ENCODE measurements at regions not wholly inside any gene's neighbourhood (a gene's known extent, or its start where the extent isn't known, plus 50 kb on each side); places are given as distances from the start of the nearest gene placed in this dataset.

- H3K27me3 Mint-ChIP-seq, result no peaks in the 10 kb centered on the region
- no peak overlapping the region for H3K27ac Mint-ChIP-seq
- no peaks in the 10 kb centered on the region for H3K9me3 Mint-ChIP-seq
Measured at GRCh38 chr6:3569816-3570215, 113.0 kb upstream of the SLC22A23 start.

GRCh38 chr6:3568396-3569082 is 111.7 kb upstream of the SLC22A23 start:
- peak overlapping the region; percentile 67 for H3K27ac Mint-ChIP-seq
- DNase-seq (ENCODE audit: extremely low spot score, unreplicated experiment), result no peak

More at GRCh38 chr6:3569816-3570215, 113.0 kb upstream of the SLC22A23 start:
- no peak for TF ChIP-seq CTCF (conservative IDR thresholded peaks at IDR 0.05)
- Mint-ChIP-seq H3K4me3 (peak overlapping the region; percentile 9), H3K36me3 (no peaks in the 10 kb centered on the region), H3K4me1 (ENCODE audit: unreplicated experiment) (peaks cover 47% of the 10 kb centered on the region)
- DNase-seq (ENCODE audit: extremely low spot score, unreplicated experiment), result no peak

GRCh38 chr6:3566812-3567211 is 110.0 kb upstream of the SLC22A23 start:
- no peaks in the 10 kb centered on the region for H3K27me3 Mint-ChIP-seq
- H3K27ac Mint-ChIP-seq, result peak overlapping the region; percentile 32
- no peaks in the 10 kb centered on the region for H3K36me3 Mint-ChIP-seq
- peaks cover 3% of the 10 kb centered on the region for H3K9me3 Mint-ChIP-seq
- no peak for DNase-seq (ENCODE audit: extremely low spot score, unreplicated experiment)
- peaks cover 55% of the 10 kb centered on the region for H3K4me1 Mint-ChIP-seq (ENCODE audit: unreplicated experiment)
- H3K4me3 Mint-ChIP-seq, result no peak overlapping the region
- TF ChIP-seq CTCF (conservative IDR thresholded peaks at IDR 0.05), result no peak

More at GRCh38 chr6:3568396-3569082, 111.7 kb upstream of the SLC22A23 start:
- no peaks in the 10 kb centered on the region for H3K9me3 Mint-ChIP-seq
- H3K4me1 Mint-ChIP-seq (ENCODE audit: unreplicated experiment), result peaks cover 44% of the 10 kb centered on the region
- no peaks in the 10 kb centered on the region for H3K36me3 Mint-ChIP-seq
- no peaks in the 10 kb centered on the region for H3K27me3 Mint-ChIP-seq
- no peak for TF ChIP-seq CTCF (conservative IDR thresholded peaks at IDR 0.05)
- peak overlapping the region; percentile 17 for H3K4me3 Mint-ChIP-seq

DNA sequence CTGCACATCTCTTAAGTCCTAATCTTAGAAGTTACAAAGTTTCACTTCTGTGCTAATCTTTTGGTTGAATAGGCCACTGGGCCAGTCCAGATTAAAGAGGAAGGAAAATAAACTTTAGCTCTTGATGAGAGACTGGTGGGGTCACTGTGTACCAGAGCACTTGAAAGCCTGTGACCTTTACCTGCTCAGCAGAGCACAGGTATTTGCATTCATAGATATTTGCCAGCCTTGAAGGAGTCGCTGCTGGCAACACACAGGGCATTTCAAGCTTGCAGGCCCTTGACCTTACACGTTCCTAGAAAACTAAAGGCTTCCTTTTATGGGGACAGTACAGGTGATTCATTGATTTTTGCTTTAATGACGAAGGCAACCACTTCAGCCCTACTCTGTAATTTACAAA is 108.4 kb upstream of the SLC22A23 start:
- DNase-seq (ENCODE audit: extremely low spot score, unreplicated experiment), result no peak
- peak overlapping the region; percentile 44 for H3K27ac Mint-ChIP-seq
- H3K36me3 Mint-ChIP-seq, result no peaks in the 10 kb centered on the region
- H3K4me3 Mint-ChIP-seq, result no peak overlapping the region
- H3K4me1 Mint-ChIP-seq (ENCODE audit: unreplicated experiment), result peaks cover 52% of the 10 kb centered on the region
- no peak for TF ChIP-seq CTCF (conservative IDR thresholded peaks at IDR 0.05)
- H3K27me3 Mint-ChIP-seq, result no peaks in the 10 kb centered on the region
- peaks cover 3% of the 10 kb centered on the region for H3K9me3 Mint-ChIP-seq

DNA sequence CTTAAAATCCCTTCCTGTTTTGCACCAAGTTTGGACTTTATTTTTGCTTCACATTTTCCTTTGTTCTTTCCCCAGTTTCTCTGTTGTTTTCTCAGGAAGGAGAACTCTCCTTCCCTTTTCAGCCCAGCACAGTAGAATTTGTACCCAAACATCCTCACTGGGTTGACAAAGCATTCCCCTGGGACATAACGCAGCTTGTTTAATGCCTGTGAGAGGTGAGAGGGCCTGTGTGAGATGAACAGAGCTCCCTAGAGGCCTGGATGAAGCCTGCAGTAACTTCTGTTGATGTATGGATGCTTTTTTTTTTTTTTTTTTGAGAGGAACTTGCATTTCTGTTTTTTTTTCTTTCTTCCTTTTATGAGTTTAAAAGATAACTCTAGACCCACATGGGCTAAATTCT is 104.9 kb upstream of the SLC22A23 start:
- no peaks in the 10 kb centered on the region for H3K36me3 Mint-ChIP-seq
- no peak overlapping the region for H3K4me3 Mint-ChIP-seq
- no peak for DNase-seq (ENCODE audit: extremely low spot score, unreplicated experiment)
- TF ChIP-seq CTCF (conservative IDR thresholded peaks at IDR 0.05), result peak; percentile 56
- H3K4me1 Mint-ChIP-seq (ENCODE audit: unreplicated experiment), result peaks cover 30% of the 10 kb centered on the region
- H3K9me3 Mint-ChIP-seq, result peaks cover 3% of the 10 kb centered on the region
- H3K27me3 Mint-ChIP-seq, result no peaks in the 10 kb centered on the region
- peak overlapping the region; percentile 82 for H3K27ac Mint-ChIP-seq
